ENCODE measurements at regions not wholly inside any gene's neighbourhood (a gene's known extent, or its start where the extent isn't known, plus 50 kb on each side); places are given as distances from the start of the nearest gene placed in this dataset.

GRCh38 chr5:62143268-62144229, 162.5 kb upstream of the KIF2A start:
- TF ChIP-seq GATA2 (IDR thresholded peaks at IDR 0.05; ENCODE audit: low read depth, low read length) (no peak), GATA3 (IDR thresholded peaks at IDR 0.05; ENCODE audit: low read depth, low read length) (no peak)

- no peak for TF ChIP-seq GATA2 (IDR thresholded peaks at IDR 0.05; ENCODE audit: low read depth, low read length)
- no peak for TF ChIP-seq GATA3 (IDR thresholded peaks at IDR 0.05; ENCODE audit: low read depth, low read length)
These were observed 161.5 kb upstream of the KIF2A start for GRCh38 chr5:62144401-62145022.

GRCh38 chr5:62149879-62150278, 156.1 kb upstream of the KIF2A start:
- TF ChIP-seq GATA2 (IDR thresholded peaks at IDR 0.05; ENCODE audit: low read depth, low read length) (no peak), GATA3 (IDR thresholded peaks at IDR 0.05; ENCODE audit: low read depth, low read length) (no peak)

GRCh38 chr5:62152394-62153087, 153.5 kb upstream of the KIF2A start:
- no peak for TF ChIP-seq GATA3 (IDR thresholded peaks at IDR 0.05; ENCODE audit: low read depth, low read length)
- no peak for TF ChIP-seq GATA2 (IDR thresholded peaks at IDR 0.05; ENCODE audit: low read depth, low read length)

GRCh38 chr5:62154758-62155157, 151.2 kb upstream of the KIF2A start:
- TF ChIP-seq GATA3 (IDR thresholded peaks at IDR 0.05; ENCODE audit: low read depth, low read length) (no peak), GATA2 (IDR thresholded peaks at IDR 0.05; ENCODE audit: low read depth, low read length) (no peak)

- TF ChIP-seq GATA3 (IDR thresholded peaks at IDR 0.05; ENCODE audit: low read depth, low read length) (no peak), GATA2 (IDR thresholded peaks at IDR 0.05; ENCODE audit: low read depth, low read length) (no peak)
These were observed 150.0 kb upstream of the KIF2A start for GRCh38 chr5:62155988-62156387.

GRCh38 chr5:62167561-62168057, 138.4 kb upstream of the KIF2A start:
- TF ChIP-seq GATA2 (IDR thresholded peaks at IDR 0.05; ENCODE audit: low read depth, low read length) = no peak
- no peak for TF ChIP-seq GATA3 (IDR thresholded peaks at IDR 0.05; ENCODE audit: low read depth, low read length)

GRCh38 chr5:62168506-62169281, 137.3 kb upstream of the KIF2A start:
- TF ChIP-seq GATA3 (IDR thresholded peaks at IDR 0.05; ENCODE audit: low read depth, low read length) = no peak
- TF ChIP-seq GATA2 (IDR thresholded peaks at IDR 0.05; ENCODE audit: low read depth, low read length) = no peak

GRCh38 chr5:62178258-62178657, 127.7 kb upstream of the KIF2A start:
- TF ChIP-seq GATA2 (IDR thresholded peaks at IDR 0.05; ENCODE audit: low read depth, low read length) (no peak), GATA3 (IDR thresholded peaks at IDR 0.05; ENCODE audit: low read depth, low read length) (no peak)

- no peak for TF ChIP-seq GATA3 (IDR thresholded peaks at IDR 0.05; ENCODE audit: low read depth, low read length)
- no peak for TF ChIP-seq GATA2 (IDR thresholded peaks at IDR 0.05; ENCODE audit: low read depth, low read length)
These were observed 123.2 kb upstream of the KIF2A start for GRCh38 chr5:62182802-62183201.

GRCh38 chr5:62183727-62184126, 122.3 kb upstream of the KIF2A start:
- TF ChIP-seq GATA2 (IDR thresholded peaks at IDR 0.05; ENCODE audit: low read depth, low read length) (no peak), GATA3 (IDR thresholded peaks at IDR 0.05; ENCODE audit: low read depth, low read length) (no peak)

GRCh38 chr5:62184444-62184843, 121.6 kb upstream of the KIF2A start:
- no peak for TF ChIP-seq GATA3 (IDR thresholded peaks at IDR 0.05; ENCODE audit: low read depth, low read length)
- TF ChIP-seq GATA2 (IDR thresholded peaks at IDR 0.05; ENCODE audit: low read depth, low read length) = no peak

GRCh38 chr5:62190173-62190572, 115.8 kb upstream of the KIF2A start:
- TF ChIP-seq GATA2 (IDR thresholded peaks at IDR 0.05; ENCODE audit: low read depth, low read length) (no peak), GATA3 (IDR thresholded peaks at IDR 0.05; ENCODE audit: low read depth, low read length) (no peak)
